ENCODE measurements at regions not wholly inside any gene's neighbourhood (a gene's known extent, or its start where the extent isn't known, plus 50 kb on each side); places are given as distances from the start of the nearest gene placed in this dataset.

- Histone ChIP-seq H2AFZ (ENCODE audit: low read depth, low read length) (no peak overlapping the region), H3K9me3 (ENCODE audit: low read length) (no peaks in the 10 kb centered on the region), H3K4me3 (ENCODE audit: low read length) (no peak overlapping the region), H3K36me3 (ENCODE audit: insufficient read depth, low read length) (no peaks in the 10 kb centered on the region), H3K27me3 (ENCODE audit: insufficient read depth, low read length) (no peaks in the 10 kb centered on the region), H3K4me1 (ENCODE audit: insufficient read depth, low read length) (peaks cover 2% of the 10 kb centered on the region)
Measured at GRCh38 chr4:180808862-180809261, 1434.3 kb upstream of the TENM3 start.

- H2AFZ ChIP-seq (ENCODE audit: low read depth, low read length): no peak overlapping the region
Measured at GRCh38 chr4:180809439-180809838, 1433.8 kb upstream of the TENM3 start.

DNA sequence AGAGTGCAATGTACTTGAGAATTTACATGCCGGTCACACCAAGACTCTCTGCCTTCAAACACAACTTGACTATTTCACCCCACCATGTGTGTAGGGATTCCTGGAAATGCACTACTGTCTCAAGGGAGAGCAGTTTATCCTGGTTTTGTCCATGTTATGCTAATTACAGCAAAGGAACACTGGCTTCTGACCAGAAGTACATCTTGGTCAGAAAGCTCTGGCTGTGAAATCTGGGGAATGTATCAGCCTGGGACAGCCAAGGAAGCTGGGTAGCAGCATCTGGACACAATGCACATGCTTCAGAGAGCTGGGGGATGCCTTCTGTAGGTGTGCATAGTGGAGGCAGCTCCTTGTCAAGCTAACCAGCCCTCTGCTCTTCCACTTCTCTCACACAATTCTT lies 1432.6 kb upstream of the TENM3 start:
- Histone ChIP-seq H3K36me3 (ENCODE audit: insufficient read depth, low read length) (no peaks in the 10 kb centered on the region), H3K9me3 (ENCODE audit: low read length) (no peaks in the 10 kb centered on the region), H3K4me1 (ENCODE audit: insufficient read depth, low read length) (peaks cover 9% of the 10 kb centered on the region), H3K27me3 (ENCODE audit: insufficient read depth, low read length) (no peaks in the 10 kb centered on the region), H2AFZ (ENCODE audit: low read depth, low read length) (no peak overlapping the region), H3K4me3 (ENCODE audit: low read length) (no peak overlapping the region)

More at GRCh38 chr4:180809439-180809838, 1433.8 kb upstream of the TENM3 start:
- H3K27me3 ChIP-seq (ENCODE audit: insufficient read depth, low read length): no peaks in the 10 kb centered on the region
- peaks cover 2% of the 10 kb centered on the region for H3K4me1 ChIP-seq (ENCODE audit: insufficient read depth, low read length)
- no peaks in the 10 kb centered on the region for H3K9me3 ChIP-seq (ENCODE audit: low read length)
- H3K36me3 ChIP-seq (ENCODE audit: insufficient read depth, low read length): no peaks in the 10 kb centered on the region
- H3K4me3 ChIP-seq (ENCODE audit: low read length): no peak overlapping the region

- H3K9me3 ChIP-seq (ENCODE audit: low read length): no peaks in the 10 kb centered on the region
- no peaks in the 10 kb centered on the region for H3K36me3 ChIP-seq (ENCODE audit: insufficient read depth, low read length)
- no peak overlapping the region for H3K4me3 ChIP-seq (ENCODE audit: low read length)
- peaks cover 9% of the 10 kb centered on the region for H3K4me1 ChIP-seq (ENCODE audit: insufficient read depth, low read length)
- H3K27me3 ChIP-seq (ENCODE audit: insufficient read depth, low read length): no peaks in the 10 kb centered on the region
- H2AFZ ChIP-seq (ENCODE audit: low read depth, low read length): no peak overlapping the region
Measured at GRCh38 chr4:180811556-180811955, 1431.6 kb upstream of the TENM3 start.

- no peaks in the 10 kb centered on the region for H3K27me3 ChIP-seq (ENCODE audit: insufficient read depth, low read length)
- no peak overlapping the region for H2AFZ ChIP-seq (ENCODE audit: low read depth, low read length)
- no peaks in the 10 kb centered on the region for H3K9me3 ChIP-seq (ENCODE audit: low read length)
- no peak overlapping the region for H3K4me3 ChIP-seq (ENCODE audit: low read length)
- peaks cover 9% of the 10 kb centered on the region for H3K4me1 ChIP-seq (ENCODE audit: insufficient read depth, low read length)
- H3K36me3 ChIP-seq (ENCODE audit: insufficient read depth, low read length): no peaks in the 10 kb centered on the region
Measured at GRCh38 chr4:180812783-180813182, 1430.4 kb upstream of the TENM3 start.

DNA sequence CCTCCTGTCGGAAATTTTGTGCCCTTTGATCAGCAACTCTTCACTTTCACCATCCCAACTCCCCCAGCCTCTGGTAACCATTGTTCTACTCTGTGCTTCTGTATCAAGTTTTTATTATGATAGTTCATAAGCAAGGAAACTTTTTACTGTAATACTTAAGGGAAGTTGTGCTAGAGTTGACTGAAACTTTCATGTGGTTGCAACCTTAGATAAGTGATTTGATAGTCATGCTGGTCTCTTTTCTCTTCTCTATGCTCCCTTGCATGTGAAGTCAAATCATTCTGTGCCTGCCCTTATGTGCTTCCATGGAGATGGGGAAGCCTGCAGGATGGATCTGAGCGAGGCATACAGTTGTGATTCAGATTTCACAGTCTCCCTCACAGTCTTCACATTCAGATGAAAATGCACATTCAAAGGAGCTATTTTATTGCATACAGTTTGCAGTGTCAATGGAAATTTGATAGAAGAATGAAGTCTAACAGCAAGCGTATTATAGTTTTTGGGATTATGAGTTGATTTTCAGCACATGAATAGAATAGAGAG lies 1428.3 kb upstream of the TENM3 start:
- H3K36me3 ChIP-seq (ENCODE audit: insufficient read depth, low read length): no peaks in the 10 kb centered on the region
- no peak overlapping the region for H3K4me3 ChIP-seq (ENCODE audit: low read length)
- no peaks in the 10 kb centered on the region for H3K27me3 ChIP-seq (ENCODE audit: insufficient read depth, low read length)
- H2AFZ ChIP-seq (ENCODE audit: low read depth, low read length): no peak overlapping the region
- no peaks in the 10 kb centered on the region for H3K9me3 ChIP-seq (ENCODE audit: low read length)
- peaks cover 9% of the 10 kb centered on the region for H3K4me1 ChIP-seq (ENCODE audit: insufficient read depth, low read length)

DNA sequence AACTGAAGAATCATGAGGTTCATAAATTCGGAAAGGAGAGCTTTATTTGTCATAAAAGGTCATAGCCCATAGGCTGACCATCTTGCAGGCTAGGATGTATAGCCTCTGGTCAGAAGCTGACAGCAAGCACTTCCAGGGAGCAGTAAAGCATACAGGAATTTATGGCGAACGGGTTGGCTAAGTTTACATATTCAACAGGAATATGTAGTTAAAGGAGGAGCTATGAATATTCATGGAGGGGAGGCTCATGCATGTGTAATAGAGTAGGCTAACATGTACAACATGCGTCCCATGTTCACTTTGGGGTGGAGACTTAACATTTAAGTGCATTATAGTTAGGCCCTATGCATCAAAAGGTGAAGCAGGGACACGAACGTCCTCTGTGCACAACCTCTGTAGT lies 1425.7 kb upstream of the TENM3 start:
- H3K9me3 ChIP-seq (ENCODE audit: low read length): no peaks in the 10 kb centered on the region
- no peaks in the 10 kb centered on the region for H3K36me3 ChIP-seq (ENCODE audit: insufficient read depth, low read length)
- no peaks in the 10 kb centered on the region for H3K27me3 ChIP-seq (ENCODE audit: insufficient read depth, low read length)
- no peak overlapping the region for H2AFZ ChIP-seq (ENCODE audit: low read depth, low read length)
- H3K4me1 ChIP-seq (ENCODE audit: insufficient read depth, low read length): peaks cover 7% of the 10 kb centered on the region
- no peak overlapping the region for H3K4me3 ChIP-seq (ENCODE audit: low read length)

DNA sequence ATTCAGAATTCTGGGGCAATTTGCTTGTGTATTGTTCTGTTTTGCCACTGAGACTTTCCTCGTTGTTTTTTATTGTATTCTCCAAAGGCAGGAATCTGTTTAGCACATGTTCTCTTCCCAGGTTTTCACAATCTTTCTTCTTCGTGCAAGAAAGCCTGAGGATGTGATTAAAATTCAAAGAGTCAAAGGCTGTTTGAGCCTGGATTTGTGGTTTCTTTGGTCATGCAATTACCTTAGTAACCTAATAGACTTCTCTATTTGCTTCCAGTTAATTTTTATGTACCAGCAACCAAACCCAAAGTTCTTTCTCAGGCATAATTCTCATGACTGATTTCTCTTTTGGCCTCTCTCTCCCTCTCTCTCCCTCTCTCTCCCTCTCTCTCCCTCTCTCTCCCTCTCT lies 1420.1 kb upstream of the TENM3 start:
- Histone ChIP-seq H3K9me3 (ENCODE audit: low read length) (no peaks in the 10 kb centered on the region), H3K4me1 (ENCODE audit: insufficient read depth, low read length) (peaks cover 6% of the 10 kb centered on the region), H2AFZ (ENCODE audit: low read depth, low read length) (no peak overlapping the region), H3K4me3 (ENCODE audit: low read length) (no peak overlapping the region), H3K27me3 (ENCODE audit: insufficient read depth, low read length) (no peaks in the 10 kb centered on the region), H3K36me3 (ENCODE audit: insufficient read depth, low read length) (no peaks in the 10 kb centered on the region)

- Histone ChIP-seq H3K27me3 (ENCODE audit: insufficient read depth, low read length) (no peaks in the 10 kb centered on the region), H3K4me1 (ENCODE audit: insufficient read depth, low read length) (peaks cover 12% of the 10 kb centered on the region), H3K36me3 (ENCODE audit: insufficient read depth, low read length) (no peaks in the 10 kb centered on the region), H2AFZ (ENCODE audit: low read depth, low read length) (no peak overlapping the region), H3K9me3 (ENCODE audit: low read length) (no peaks in the 10 kb centered on the region), H3K4me3 (ENCODE audit: low read length) (no peak overlapping the region)
Measured at GRCh38 chr4:180827232-180828009, 1415.8 kb upstream of the TENM3 start.

DNA sequence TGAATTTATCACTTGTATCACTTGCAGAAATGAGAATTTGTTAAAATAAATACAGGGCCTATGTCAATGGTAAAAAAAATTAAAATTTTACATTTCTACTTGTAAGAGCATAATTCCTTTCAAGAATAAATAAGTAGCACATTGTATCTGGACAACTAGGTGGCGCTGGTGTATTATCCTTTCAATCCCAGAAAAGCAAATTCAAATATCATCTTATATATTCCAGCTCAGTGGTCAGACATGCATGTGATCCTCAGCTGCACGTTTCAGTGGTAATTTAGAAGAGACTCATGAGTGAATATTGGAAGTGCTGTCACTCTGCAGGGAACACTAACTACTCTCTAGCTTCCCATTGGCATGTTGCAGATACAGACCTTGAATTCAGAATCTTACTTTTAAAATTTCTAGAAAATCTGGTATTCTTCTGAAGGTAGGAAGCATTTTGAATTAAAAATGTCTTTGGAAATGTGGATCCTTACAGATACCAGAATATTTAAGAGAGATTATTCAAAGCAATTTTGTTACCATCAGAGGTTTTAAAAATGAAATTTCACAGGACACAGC lies 1414.7 kb upstream of the TENM3 start:
- H2AFZ ChIP-seq (ENCODE audit: low read depth, low read length): no peak overlapping the region
- H3K27me3 ChIP-seq (ENCODE audit: insufficient read depth, low read length): no peaks in the 10 kb centered on the region
- no peaks in the 10 kb centered on the region for H3K9me3 ChIP-seq (ENCODE audit: low read length)
- peaks cover 12% of the 10 kb centered on the region for H3K4me1 ChIP-seq (ENCODE audit: insufficient read depth, low read length)
- no peak overlapping the region for H3K4me3 ChIP-seq (ENCODE audit: low read length)
- H3K36me3 ChIP-seq (ENCODE audit: insufficient read depth, low read length): no peaks in the 10 kb centered on the region

DNA sequence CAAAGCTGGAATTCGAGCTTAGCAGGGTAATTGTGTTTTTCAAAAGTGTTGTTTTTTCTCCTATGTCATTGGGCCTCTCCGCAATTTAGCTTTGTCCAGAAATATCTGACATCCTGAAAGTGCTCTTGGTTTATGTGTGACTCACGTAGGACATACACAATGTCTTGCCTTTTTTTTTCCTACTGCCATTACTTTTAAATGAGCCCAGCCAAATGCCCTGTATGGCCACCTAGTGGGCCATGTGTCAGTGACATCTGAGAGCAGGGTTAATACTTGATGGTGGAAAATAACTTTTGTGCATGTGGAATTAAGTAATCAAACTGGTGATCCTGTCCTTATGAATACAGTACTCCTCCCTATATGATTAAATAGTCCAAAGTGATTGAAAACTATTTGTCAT lies 1411.1 kb upstream of the TENM3 start:
- no peak overlapping the region for H2AFZ ChIP-seq (ENCODE audit: low read depth, low read length)
- H3K4me3 ChIP-seq (ENCODE audit: low read length): no peak overlapping the region
- H3K27me3 ChIP-seq (ENCODE audit: insufficient read depth, low read length): no peaks in the 10 kb centered on the region
- peaks cover 12% of the 10 kb centered on the region for H3K4me1 ChIP-seq (ENCODE audit: insufficient read depth, low read length)
- H3K36me3 ChIP-seq (ENCODE audit: insufficient read depth, low read length): no peaks in the 10 kb centered on the region
- H3K9me3 ChIP-seq (ENCODE audit: low read length): no peaks in the 10 kb centered on the region

DNA sequence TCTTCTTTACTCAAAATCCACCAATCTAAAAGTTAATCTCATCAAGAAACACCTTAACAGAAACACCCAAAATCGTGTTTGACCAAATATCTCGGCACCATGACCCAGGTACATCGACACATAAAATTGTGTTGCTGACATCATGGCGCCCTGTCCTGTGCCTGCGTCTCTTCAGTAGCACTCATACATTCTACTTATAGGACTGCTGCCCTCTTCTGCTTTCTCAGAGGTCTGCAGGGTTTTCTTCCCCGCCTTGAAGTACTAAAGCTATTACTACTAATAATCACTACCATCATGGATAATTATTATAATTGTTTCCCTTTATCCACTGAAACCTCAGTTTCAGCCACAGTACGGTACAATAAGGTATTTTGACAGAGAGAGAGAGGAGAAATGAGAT lies 1403.1 kb upstream of the TENM3 start:
- Histone ChIP-seq H3K27me3 (ENCODE audit: insufficient read depth, low read length) (no peaks in the 10 kb centered on the region), H3K36me3 (ENCODE audit: insufficient read depth, low read length) (no peaks in the 10 kb centered on the region), H3K9me3 (ENCODE audit: low read length) (no peaks in the 10 kb centered on the region), H3K4me1 (ENCODE audit: insufficient read depth, low read length) (no peaks in the 10 kb centered on the region), H2AFZ (ENCODE audit: low read depth, low read length) (no peak overlapping the region), H3K4me3 (ENCODE audit: low read length) (no peak overlapping the region)

- Histone ChIP-seq H2AFZ (ENCODE audit: low read depth, low read length) (no peak overlapping the region), H3K27me3 (ENCODE audit: insufficient read depth, low read length) (no peaks in the 10 kb centered on the region), H3K36me3 (ENCODE audit: insufficient read depth, low read length) (no peaks in the 10 kb centered on the region), H3K4me1 (ENCODE audit: insufficient read depth, low read length) (peaks cover 11% of the 10 kb centered on the region), H3K4me3 (ENCODE audit: low read length) (no peak overlapping the region), H3K9me3 (ENCODE audit: low read length) (no peaks in the 10 kb centered on the region)
Measured at GRCh38 chr4:180850318-180850940, 1392.8 kb upstream of the TENM3 start.

Data from neuron (in vitro differentiated cells).